ENCODE measurements at regions not wholly inside any gene's neighbourhood (a gene's known extent, or its start where the extent isn't known, plus 50 kb on each side); places are given as distances from the start of the nearest gene placed in this dataset.
"Not testable (repeated sequence)": the region's sequence is repeated elsewhere in the genome, so short reads cannot be mapped to it uniquely, and the experiment has no call there.

- Histone ChIP-seq H3K4me3 (no peak overlapping the region), H3K27me3 (no peaks in the 10 kb centered on the region), H3K36me3 (no peaks in the 10 kb centered on the region), H3K4me1 (peaks cover 0 to 7% (median 1%) of the 10 kb centered on the region in 4 donors), H3K9me3 (no peaks in the 10 kb centered on the region), H3K27ac (no peak overlapping the region)
- TF ChIP-seq POLR2AphosphoS5 (IDR thresholded peaks at IDR 0.05) = no peak
- no peak for TF ChIP-seq POLR2A (IDR thresholded peaks at IDR 0.05)
- 82 to 89% methylated on average over 4 of the region's 4 CpGs for WGBS, 2 donors
- ATAC-seq (ENCODE audit: low FRiP score in 2 of 2) (no peak), DNase-seq (no peak)
Observed at GRCh38 chr3:82128271-82128670, 366.8 kb upstream of the GBE1 start.

- no peak for ATAC-seq (ENCODE audit: low FRiP score in 2 of 2)
- Histone ChIP-seq H3K36me3 (no peaks in the 10 kb centered on the region), H3K27ac (no peak overlapping the region), H3K4me3 (no peak overlapping the region), H3K27me3 (no peaks in the 10 kb centered on the region), H3K9me3 (no peaks in the 10 kb centered on the region), H3K4me1 (no peaks in the 10 kb centered on the region)
- WGBS, 2 donors = 88 to 89% methylated on average over 7 of the region's 7 CpGs
- no peak for DNase-seq
- no peak for TF ChIP-seq CTCF (IDR thresholded peaks at IDR 0.05)
- TF ChIP-seq POLR2AphosphoS5 (IDR thresholded peaks at IDR 0.05) = no peak
- no peak for TF ChIP-seq POLR2A (IDR thresholded peaks at IDR 0.05)
- TF ChIP-seq EP300 (IDR thresholded peaks at IDR 0.05) = no peak
Observed at GRCh38 chr3:82122554-82123345, 361.3 kb upstream of the GBE1 start.

DNA sequence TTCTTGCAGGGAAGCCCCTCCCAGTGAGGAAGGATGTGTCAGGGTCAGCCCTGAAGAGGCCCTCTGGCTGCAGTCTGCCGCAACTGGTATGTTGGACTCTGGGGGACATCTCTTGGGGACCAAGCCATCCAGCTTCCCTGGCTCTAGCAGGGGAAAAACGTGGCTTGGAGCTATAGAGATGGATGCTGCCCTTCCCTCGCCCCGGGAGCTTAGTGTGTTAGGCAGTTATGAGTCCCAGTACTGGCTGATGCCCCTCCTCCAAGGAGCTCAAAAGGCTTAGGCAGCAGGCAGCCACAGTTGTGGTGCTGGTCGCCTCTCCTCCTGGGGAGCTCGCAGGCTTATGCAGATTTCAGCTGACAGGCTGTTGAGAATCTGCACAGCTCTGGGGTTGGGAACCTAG is 353.1 kb upstream of the GBE1 start:
- no peak overlapping the region for H3K4me3 ChIP-seq
- no peak overlapping the region for H3K27ac ChIP-seq
- H3K4me1 ChIP-seq = no peaks in the 10 kb centered on the region
- H3K27me3 ChIP-seq = no peaks in the 10 kb centered on the region
- 49 to 75% methylated on average over 4 to 6 of the region's 6 CpGs for WGBS, 2 donors
- no peak for DNase-seq
- ATAC-seq (ENCODE audit: low FRiP score in 2 of 2) = no peak
- no peaks in the 10 kb centered on the region for H3K36me3 ChIP-seq
- TF ChIP-seq CTCF (IDR thresholded peaks at IDR 0.05) = no peak
- TF ChIP-seq POLR2AphosphoS5 (IDR thresholded peaks at IDR 0.05) = no peak
- no peak for TF ChIP-seq EP300 (IDR thresholded peaks at IDR 0.05)
- TF ChIP-seq POLR2A (IDR thresholded peaks at IDR 0.05) = no peak
- H3K9me3 ChIP-seq = peaks cover 0 to 8% (median 0%) of the 10 kb centered on the region in 4 donors

GRCh38 chr3:82110721-82111120 is 349.3 kb upstream of the GBE1 start:
- not testable (repeated sequence) for ATAC-seq (ENCODE audit: low FRiP score in 2 of 2); H3K4me3 ChIP-seq; H3K27ac ChIP-seq; H3K36me3 ChIP-seq; H3K9me3 ChIP-seq; H3K4me1 ChIP-seq; H3K27me3 ChIP-seq
- 96 to 97% methylated on average over 14 of the region's 14 CpGs for WGBS, 2 donors
- peak in 1 of 2 donors; percentile 6 for DNase-seq

GRCh38 chr3:82103241-82103640 is 341.8 kb upstream of the GBE1 start:
- no peaks in the 10 kb centered on the region for H3K36me3 ChIP-seq
- no peak overlapping the region for H3K27ac ChIP-seq
- ATAC-seq (ENCODE audit: low FRiP score in 2 of 2) = no peak
- H3K9me3 ChIP-seq = no peaks in the 10 kb centered on the region
- no peaks in the 10 kb centered on the region for H3K4me1 ChIP-seq
- WGBS, 2 donors = 79 to 90% methylated on average over 1 of the region's 1 CpG
- no peak overlapping the region for H3K4me3 ChIP-seq
- TF ChIP-seq EP300 (IDR thresholded peaks at IDR 0.05) = no peak
- H3K27me3 ChIP-seq = no peaks in the 10 kb centered on the region
- DNase-seq = no peak

DNA sequence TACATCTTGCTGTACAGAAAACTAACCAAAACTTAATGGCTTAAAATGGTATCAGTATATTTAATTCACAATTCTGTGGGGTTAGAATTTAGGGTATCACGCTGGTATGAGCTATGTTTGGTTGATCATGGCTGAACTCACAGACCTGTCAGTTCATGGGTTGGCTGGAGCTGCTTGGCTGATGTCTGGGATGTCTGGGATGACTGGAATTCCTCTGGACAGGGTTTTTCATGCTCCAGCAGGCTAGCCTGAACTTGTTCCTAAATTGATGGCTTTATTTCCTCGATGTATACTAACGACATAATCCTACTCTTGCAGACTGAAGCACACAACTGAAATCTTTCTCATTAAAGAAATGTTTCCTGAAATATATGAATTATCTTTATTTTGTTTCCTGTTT is 338.9 kb upstream of the GBE1 start:
- ATAC-seq (ENCODE audit: low FRiP score in 2 of 2) = no peak
- no peak for DNase-seq
- Histone ChIP-seq H3K36me3 (no peaks in the 10 kb centered on the region), H3K27ac (no peak overlapping the region), H3K9me3 (no peaks in the 10 kb centered on the region), H3K4me1 (no peaks in the 10 kb centered on the region), H3K4me3 (no peak overlapping the region), H3K27me3 (no peaks in the 10 kb centered on the region)
- 75 to 79% methylated on average over 3 of the region's 3 CpGs for WGBS, 2 donors
- TF ChIP-seq POLR2A (IDR thresholded peaks at IDR 0.05) = no peak
- TF ChIP-seq POLR2AphosphoS5 (IDR thresholded peaks at IDR 0.05) = no peak
- no peak for TF ChIP-seq EP300 (IDR thresholded peaks at IDR 0.05)
- no peak for TF ChIP-seq CTCF (IDR thresholded peaks at IDR 0.05)

Data from upper lobe of left lung (tissue), 6 donors.